Epithelial cell of prostate (primary cell): ENCODE measurements at regions not wholly inside any gene's neighbourhood (a gene's known extent, or its start where the extent isn't known, plus 50 kb on each side); places are given as distances from the start of the nearest gene placed in this dataset.
"Not testable (repeated sequence)": the region's sequence is repeated elsewhere in the genome, so short reads cannot be mapped to it uniquely, and the experiment has no call there.

Experiments
- DNase-seq: peaks from one replicate; pipeline ENCODE4 v3.0.0-alpha.2; 2011; ENCODE audit warnings: low read depth, low spot score
- H3K27ac ChIP-seq: fragments of 450-650 bp; 2 replicates; pipeline ENCODE4 v1.5.1; 2017; ENCODE audit warnings: mild to moderate bottlenecking

DNA sequence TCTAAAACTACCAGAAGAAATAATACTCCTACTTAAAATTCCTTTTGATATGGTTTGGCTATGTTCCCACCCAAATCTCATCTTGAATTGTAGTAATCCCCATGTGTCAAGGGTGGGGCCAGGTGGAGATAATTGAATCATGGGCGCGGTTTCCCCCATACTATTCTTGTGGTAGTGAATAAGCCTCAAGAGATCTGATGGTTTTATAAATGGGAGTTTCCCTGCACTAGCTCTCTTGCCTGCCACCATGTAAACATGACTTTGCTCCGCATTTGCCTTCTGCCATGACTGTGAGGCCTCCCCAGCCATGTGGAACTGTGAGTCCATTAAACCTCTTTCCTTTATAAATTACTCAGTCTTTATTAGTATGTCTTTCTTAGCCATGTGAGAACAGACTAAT lies 390.5 kb downstream of the CHSY3 start:
- DNase-seq, result not testable (repeated sequence)
- peak overlapping the region; percentile 0 for H3K27ac ChIP-seq

DNA sequence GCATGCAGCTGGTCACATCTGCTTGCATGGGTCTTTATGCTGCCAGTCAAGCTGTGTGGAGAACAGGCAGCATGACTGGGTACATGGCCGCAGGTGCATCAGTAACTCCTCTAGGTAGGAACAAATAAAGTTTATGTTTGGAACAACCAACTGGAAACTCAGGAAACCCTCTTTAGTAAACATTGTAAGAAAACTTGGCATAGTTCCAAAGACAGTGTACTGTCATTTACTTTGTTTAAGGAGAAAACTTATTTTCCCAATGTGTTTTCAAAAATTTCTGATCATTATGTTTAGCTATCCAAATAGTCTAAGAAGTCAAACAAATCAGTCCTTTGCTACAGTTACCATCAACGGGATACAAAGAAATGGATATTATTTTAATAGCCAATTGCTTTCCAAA lies 386.0 kb downstream of the CHSY3 start:
- H3K27ac ChIP-seq, result peak overlapping the region; percentile 85
- DNase-seq, result no peak

- DNase-seq, result peak; percentile 48
- H3K27ac ChIP-seq, result peak overlapping the region; percentile 85
Observed at GRCh38 chr5:130289132-130290088, 385.1 kb downstream of the CHSY3 start.

GRCh38 chr5:130287438-130287837 lies 383.2 kb downstream of the CHSY3 start:
- no peak overlapping the region for H3K27ac ChIP-seq
- DNase-seq, result no peak

- no peak for DNase-seq
- H3K27ac ChIP-seq, result no peak overlapping the region
Observed at GRCh38 chr5:130286971-130287370, 382.7 kb downstream of the CHSY3 start.

DNA sequence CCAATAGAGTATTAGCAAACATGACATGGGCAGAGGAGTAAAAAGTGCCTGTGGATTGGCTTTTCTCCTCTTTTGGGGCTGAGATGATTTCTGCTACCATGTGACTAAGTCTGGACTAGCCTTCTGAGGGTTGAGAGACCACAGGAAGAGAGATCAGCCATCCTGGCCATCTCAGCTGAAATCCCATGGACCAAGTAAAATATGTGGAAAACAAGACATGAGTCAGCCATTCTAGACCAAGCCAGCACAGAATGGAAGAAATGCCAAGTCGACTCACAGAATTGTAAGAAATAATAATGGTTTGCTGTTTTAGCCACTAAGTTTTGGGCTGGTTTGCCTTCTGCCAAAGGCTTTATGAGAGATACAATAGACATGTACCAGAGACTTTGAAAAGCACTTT lies 377.8 kb downstream of the CHSY3 start:
- no peak overlapping the region for H3K27ac ChIP-seq
- no peak for DNase-seq

DNA sequence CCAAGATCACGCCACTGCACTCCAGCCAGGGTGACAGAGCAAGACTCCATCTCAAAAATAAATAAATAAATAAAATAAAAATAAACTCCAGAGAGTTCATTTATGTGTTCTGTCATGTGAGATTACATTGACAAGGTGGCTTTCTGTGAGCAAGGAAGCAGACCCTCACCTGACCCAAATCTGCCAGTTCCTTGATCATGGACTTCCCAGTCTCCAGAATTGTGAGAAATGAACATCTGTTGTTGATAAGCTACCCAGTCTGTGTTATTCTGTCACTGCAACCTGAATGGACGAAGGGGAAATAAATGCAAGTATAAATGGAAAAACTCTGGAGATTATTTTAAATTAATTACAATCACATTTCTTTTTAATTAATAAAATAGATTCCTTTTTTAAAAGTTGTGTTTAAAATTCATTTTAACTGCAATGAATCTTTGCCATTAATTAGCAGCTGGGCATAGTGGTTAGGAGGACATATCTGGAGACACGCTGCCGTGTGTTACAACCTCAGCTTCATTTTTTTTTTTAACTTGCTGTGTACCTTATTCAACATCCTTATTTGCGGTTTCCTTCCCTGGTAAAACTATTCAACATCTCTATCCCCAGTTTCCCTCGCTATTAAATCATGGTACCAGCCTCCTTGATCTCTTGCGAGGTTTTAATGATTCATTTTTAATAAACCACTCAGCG lies 376.4 kb downstream of the CHSY3 start:
- no peak for DNase-seq

GRCh38 chr5:130279386-130279785 lies 375.1 kb downstream of the CHSY3 start:
- DNase-seq, result no peak
- no peak overlapping the region for H3K27ac ChIP-seq

More for the DNA sequence above, 376.4 kb downstream of the CHSY3 start:
- H3K27ac ChIP-seq, result no peak overlapping the region

DNA sequence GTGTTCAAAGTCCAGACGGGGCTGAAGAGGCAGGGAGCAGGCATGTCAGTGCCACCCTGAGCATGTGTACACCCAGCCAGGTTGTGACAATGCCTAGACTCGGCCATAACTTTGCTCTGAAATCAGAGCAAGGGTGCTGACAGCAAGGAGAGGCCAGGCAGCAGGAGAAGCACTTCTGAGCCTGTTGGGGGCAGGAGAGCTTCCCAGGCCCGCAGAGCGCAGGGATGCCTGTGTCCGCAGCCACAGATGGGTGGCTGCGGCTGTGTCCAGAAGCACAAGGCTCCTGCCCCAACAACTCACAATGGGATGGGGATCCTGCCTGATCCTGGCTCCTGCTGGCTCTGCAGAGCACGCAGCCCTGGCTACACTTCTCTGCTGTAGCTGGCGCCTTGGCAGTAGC lies 373.9 kb downstream of the CHSY3 start:
- DNase-seq, result no peak
- H3K27ac ChIP-seq, result no peak overlapping the region

GRCh38 chr5:130277522-130277921 lies 373.3 kb downstream of the CHSY3 start:
- H3K27ac ChIP-seq, result no peak overlapping the region
- DNase-seq, result no peak

DNA sequence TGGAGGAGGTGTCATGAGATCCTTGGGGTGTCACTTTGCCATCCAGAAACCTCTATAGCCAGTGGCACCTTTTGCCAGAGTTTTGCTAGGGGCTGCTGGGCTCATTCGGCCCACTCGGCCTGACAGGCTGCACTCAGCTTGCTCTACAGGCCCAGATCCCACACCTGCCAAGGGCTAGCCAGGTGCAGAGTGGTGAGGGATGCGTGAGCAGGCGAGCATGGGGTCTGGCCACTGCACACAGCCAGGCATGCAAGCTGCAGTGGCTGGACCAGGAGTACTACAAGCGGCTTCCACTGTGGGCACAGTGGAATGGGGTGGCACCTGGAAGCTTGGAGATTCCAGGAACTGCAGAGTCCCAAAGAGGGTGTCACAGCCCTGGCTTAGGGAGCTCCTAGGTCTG lies 372.7 kb downstream of the CHSY3 start:
- H3K27ac ChIP-seq, result no peak overlapping the region
- DNase-seq, result no peak

- DNase-seq, result no peak
- no peak overlapping the region for H3K27ac ChIP-seq
Observed at GRCh38 chr5:130272837-130273236, 368.6 kb downstream of the CHSY3 start.

- peak; percentile 77 for DNase-seq
- H3K27ac ChIP-seq, result no peak overlapping the region
Observed at GRCh38 chr5:130270786-130271185, 366.5 kb downstream of the CHSY3 start.

DNA sequence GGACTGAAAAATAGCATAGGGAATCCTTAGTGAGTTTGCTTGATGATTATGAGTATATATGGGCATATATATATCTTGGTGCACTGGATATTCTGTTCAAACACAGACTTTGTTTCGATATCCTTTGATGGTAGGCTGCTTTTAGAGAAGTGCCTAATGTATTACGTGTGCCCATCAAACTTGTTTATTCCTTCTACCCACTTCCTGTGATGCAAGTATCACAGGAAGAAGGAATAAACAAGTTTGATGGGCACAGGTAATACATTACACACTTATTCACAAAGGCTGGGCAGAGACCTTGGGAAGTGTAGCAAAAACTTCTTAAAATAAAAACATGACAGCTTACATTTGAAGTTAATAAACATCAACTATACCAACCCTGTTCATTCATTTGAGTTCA lies 364.2 kb downstream of the CHSY3 start:
- no peak for DNase-seq
- H3K27ac ChIP-seq, result no peak overlapping the region

DNA sequence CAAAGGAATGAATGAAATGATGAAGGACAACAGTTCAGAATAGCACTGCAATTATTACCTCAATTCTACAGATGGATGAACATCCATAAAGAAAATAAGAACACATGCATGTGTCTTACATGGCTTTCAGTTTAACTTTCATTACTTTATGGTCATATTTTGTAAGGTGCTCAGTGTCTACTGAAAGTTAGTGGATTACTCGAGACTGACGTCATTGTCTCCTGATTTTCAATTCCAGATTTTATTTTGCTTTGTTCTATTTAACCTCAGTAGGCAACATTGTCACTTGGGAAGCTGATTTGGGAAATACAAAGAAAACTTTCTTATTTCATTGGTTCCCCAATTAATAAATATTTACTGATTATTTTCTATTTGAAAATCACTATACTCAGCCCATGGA lies 363.7 kb downstream of the CHSY3 start:
- no peak for DNase-seq
- H3K27ac ChIP-seq, result no peak overlapping the region

DNA sequence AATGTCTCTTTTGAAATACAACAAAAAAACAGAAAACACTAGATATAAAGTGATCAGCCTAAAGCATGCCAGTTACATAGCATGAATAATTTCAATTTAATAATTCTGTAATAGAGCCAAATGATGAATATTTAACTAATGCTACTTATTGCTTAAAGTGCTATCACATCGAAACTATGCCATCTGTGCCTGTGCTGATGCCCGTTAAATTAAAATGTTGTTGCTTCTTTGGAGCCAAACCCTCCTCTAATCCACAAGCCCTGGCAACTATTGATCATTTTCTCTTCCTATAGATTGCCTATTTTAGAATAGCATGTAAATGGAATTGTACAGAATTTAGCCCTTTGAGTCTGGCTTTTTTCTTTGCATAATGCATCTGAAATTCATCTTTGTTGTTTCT lies 356.2 kb downstream of the CHSY3 start:
- DNase-seq, result no peak

GRCh38 chr5:130251931-130252330 lies 347.7 kb downstream of the CHSY3 start:
- H3K27ac ChIP-seq, result no peak overlapping the region
- no peak for DNase-seq

More for the DNA sequence above, 356.2 kb downstream of the CHSY3 start:
- H3K27ac ChIP-seq, result no peak overlapping the region

DNA sequence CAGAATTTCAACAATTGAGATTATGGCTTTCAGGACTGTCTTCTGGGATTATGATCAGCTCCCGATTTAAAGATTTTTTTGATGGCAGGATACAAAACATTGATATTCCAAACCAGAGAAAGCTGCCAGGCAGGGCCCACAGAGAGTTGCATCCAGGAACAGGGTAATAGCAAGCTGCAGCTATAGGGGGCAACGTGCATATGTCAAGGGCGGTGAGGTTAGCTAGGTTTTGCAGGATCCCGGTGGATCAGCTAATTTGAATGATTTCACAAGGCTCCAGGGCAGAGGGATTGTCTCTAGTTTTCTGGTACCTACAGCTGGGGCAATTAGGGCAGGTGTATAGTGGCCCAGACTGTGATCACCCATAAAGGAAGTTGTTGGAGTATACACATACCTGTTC lies 339.4 kb downstream of the CHSY3 start:
- no peak for DNase-seq
- no peak overlapping the region for H3K27ac ChIP-seq

DNA sequence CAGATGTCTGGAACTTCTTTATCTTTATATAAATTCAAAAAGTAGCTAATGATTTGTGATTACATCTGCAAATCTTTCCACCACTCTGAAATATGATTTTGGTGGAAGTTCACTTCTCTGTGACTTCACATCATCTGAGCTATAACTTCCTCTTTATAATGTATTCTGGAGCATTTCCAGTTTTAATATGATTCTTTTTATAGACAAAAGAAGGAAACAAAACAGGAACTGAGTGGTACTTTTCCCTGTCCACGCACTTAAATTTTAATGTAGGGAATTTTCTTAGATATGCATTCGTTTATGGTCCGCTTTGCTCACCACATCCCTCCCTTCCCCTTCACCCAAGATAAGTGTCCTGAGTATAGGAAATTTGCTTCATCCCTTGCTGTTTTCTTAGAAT lies 333.5 kb downstream of the CHSY3 start:
- no peak for DNase-seq
- no peak overlapping the region for H3K27ac ChIP-seq
